H9 (cell line): ENCODE measurements at regions not wholly inside any gene's neighbourhood (a gene's known extent, or its start where the extent isn't known, plus 50 kb on each side); places are given as distances from the start of the nearest gene placed in this dataset.

Experiments
- DNase-seq: peaks from one replicate; pipeline ENCODE4 v3.0.0-alpha.2; 2017
- H2AFZ ChIP-seq: one replicate; pipeline ENCODE4 v1.6.1; 2013; ENCODE audit warnings: mild to moderate bottlenecking, low read length, control low read depth, moderate library complexity
- H2AK5ac ChIP-seq: 2 replicates; pipeline ENCODE4 v1.6.1; 2013; ENCODE audit warnings: low read length, control low read depth, mixed read lengths; ENCODE audit not compliant: insufficient read length
- H2BK120ac ChIP-seq: one replicate; pipeline ENCODE4 v1.6.1; 2013; ENCODE audit warnings: low read depth, mild to moderate bottlenecking, low read length, control low read depth, inconsistent platforms; ENCODE audit not compliant: poor library complexity, severe bottlenecking
- H2BK12ac ChIP-seq: 2 replicates; pipeline ENCODE4 v1.6.1; 2013; ENCODE audit warnings: low read length, control low read depth, mixed read lengths, low read depth; ENCODE audit not compliant: insufficient read length
- H2BK15ac ChIP-seq: 2 replicates; pipeline ENCODE4 v1.6.1; 2013; ENCODE audit warnings: low read depth, low read length, control low read depth
- H2BK20ac ChIP-seq: one replicate; pipeline ENCODE4 v1.6.1; 2013; ENCODE audit warnings: low read depth, mild to moderate bottlenecking, low read length, control low read depth, inconsistent platforms; ENCODE audit not compliant: poor library complexity, severe bottlenecking
- H2BK5ac ChIP-seq: 2 replicates; pipeline ENCODE4 v1.6.1; 2013; ENCODE audit warnings: low read length, control low read depth, mixed read lengths; ENCODE audit not compliant: insufficient read length
- H3K14ac ChIP-seq: 2 replicates; pipeline ENCODE4 v1.6.1; 2013; ENCODE audit warnings: low read length, control low read depth; ENCODE audit not compliant: insufficient read depth
- H3K18ac ChIP-seq: 2 replicates; pipeline ENCODE4 v1.6.1; 2013; ENCODE audit warnings: low read depth, mild to moderate bottlenecking, mixed read lengths, low read length, control low read depth; ENCODE audit not compliant: insufficient read length
- H3K23ac ChIP-seq: 2 replicates; pipeline ENCODE4 v1.6.1; 2013; ENCODE audit warnings: low read length, control low read depth, mixed read lengths, low read depth; ENCODE audit not compliant: insufficient read length
- H3K23me2 ChIP-seq: 2 replicates; pipeline ENCODE4 v1.6.1; 2013; ENCODE audit warnings: low read depth, mild to moderate bottlenecking, mixed read lengths, low read length, control low read depth; ENCODE audit not compliant: insufficient read length, poor library complexity, severe bottlenecking
- H3K27ac ChIP-seq: 2 replicates; pipeline ENCODE4 v1.5.1; 2013; ENCODE audit warnings: low read length, control low read depth, mixed read lengths, low read depth; ENCODE audit not compliant: insufficient read length
- H3K27me3 ChIP-seq: 2 replicates; pipeline ENCODE4 v1.6.1; 2013; ENCODE audit warnings: low read length, control low read depth, inconsistent platforms; ENCODE audit not compliant: insufficient read depth
- H3K4ac ChIP-seq: 2 replicates; pipeline ENCODE4 v1.6.1; 2013; ENCODE audit warnings: low read depth, mild to moderate bottlenecking, control low read depth, inconsistent platforms, low read length, moderate library complexity
- H3K4me1 ChIP-seq: 2 replicates; pipeline ENCODE4 v1.6.1; 2013; ENCODE audit warnings: low read length, control low read depth, inconsistent platforms; ENCODE audit not compliant: insufficient read depth
- H3K4me2 ChIP-seq: 2 replicates; pipeline ENCODE4 v1.6.1; 2013; ENCODE audit warnings: low read length, control low read depth, mixed read lengths; ENCODE audit not compliant: insufficient read length, insufficient read depth
- H3K56ac ChIP-seq: 2 replicates; pipeline ENCODE4 v1.6.1; 2013; ENCODE audit warnings: low read depth, mild to moderate bottlenecking, mixed read lengths, low read length, control low read depth; ENCODE audit not compliant: insufficient read length
- H3K79me1 ChIP-seq: 2 replicates; pipeline ENCODE4 v1.6.1; 2013; ENCODE audit warnings: low read depth, mild to moderate bottlenecking, moderate library complexity, low read length, control low read depth, inconsistent platforms; ENCODE audit not compliant: insufficient read depth, poor library complexity, severe bottlenecking
- H3K79me2 ChIP-seq: 2 replicates; pipeline ENCODE4 v1.6.1; 2013; ENCODE audit warnings: low read length, control low read depth, inconsistent platforms; ENCODE audit not compliant: insufficient read depth
- H3K9ac ChIP-seq: 2 replicates; pipeline ENCODE4 v1.6.1; 2013; ENCODE audit warnings: low read length, control low read depth, mixed read lengths; ENCODE audit not compliant: insufficient read length; ENCODE audit errors: extremely low read depth
- H3K9me3 ChIP-seq: one replicate; pipeline ENCODE4 v1.6.1; 2013; ENCODE audit warnings: low read depth, low read length, inconsistent platforms; ENCODE audit not compliant: control insufficient read depth
- H3T11ph ChIP-seq: one replicate; pipeline ENCODE4 v1.6.1; 2013; ENCODE audit warnings: mild to moderate bottlenecking, low read length, control low read depth, inconsistent platforms
- H4K20me1 ChIP-seq: one replicate; pipeline ENCODE4 v1.6.1; 2013; ENCODE audit not compliant: control insufficient read depth, insufficient read length, insufficient read depth
- H4K5ac ChIP-seq: 2 replicates; pipeline ENCODE4 v1.6.1; 2013; ENCODE audit warnings: low read depth, mild to moderate bottlenecking, mixed read lengths, low read length, control low read depth; ENCODE audit not compliant: insufficient read length
- H4K8ac ChIP-seq: replicated peaks from 2 replicates; pipeline ENCODE4 v1.6.1; 2013; ENCODE audit warnings: low read length, control low read depth, mixed read lengths, low read depth; ENCODE audit not compliant: insufficient read length
- H4K91ac ChIP-seq: 2 replicates; pipeline ENCODE4 v1.6.1; 2013; ENCODE audit warnings: low read depth, mild to moderate bottlenecking, moderate library complexity, mixed read lengths, low read length, control low read depth; ENCODE audit not compliant: insufficient read length
- H3K27ac Mint-ChIP-seq, 3 experiments: 2 replicates in 2 of 3; 3 replicates in 1 of 3; pipeline ENCODE4 v1.8.0; 2020 to 2021; ENCODE audit warnings: mixed read lengths in 3 of 3, mild to moderate bottlenecking in 1 of 3, moderate library complexity in 1 of 3
- H3K27me3 Mint-ChIP-seq: 2 replicates; pipeline ENCODE4 v1.8.0; 2021; ENCODE audit warnings: low read depth, mild to moderate bottlenecking, moderate library complexity, mixed read lengths
- H3K36me3 Mint-ChIP-seq, 3 experiments: 2 replicates in 2 of 3; 3 replicates in 1 of 3; pipeline ENCODE4 v1.8.0; 2020 to 2021; ENCODE audit warnings: low read depth in 3 of 3, mixed read lengths in 3 of 3; ENCODE audit not compliant: insufficient read depth in 1 of 3
- H3K4me1 Mint-ChIP-seq, 2 experiments: 2 replicates each; pipeline ENCODE4 v1.8.0; 2020; ENCODE audit warnings: mixed read lengths in 2 of 2
- H3K4me3 Mint-ChIP-seq, 2 experiments: 2 replicates in 1 of 2; 3 replicates in 1 of 2; pipeline ENCODE4 v1.8.0; 2020 to 2021; ENCODE audit warnings: mild to moderate bottlenecking in 2 of 2, mixed read lengths in 2 of 2, moderate library complexity in 1 of 2
- H3K9me3 Mint-ChIP-seq, 2 experiments: 2 replicates in 1 of 2; 3 replicates in 1 of 2; pipeline ENCODE4 v1.8.0; 2020; ENCODE audit warnings: mild to moderate bottlenecking in 2 of 2, mixed read lengths in 2 of 2, moderate library complexity in 1 of 2
- CTCF ChIP-seq: fragments of 200-600 bp; sonication (generic); conservative IDR thresholded peaks from 3 replicates; pipeline ENCODE4 v1.8.0; 2021; ENCODE audit warnings: antibody characterized with exemption, mild to moderate bottlenecking
- WGBS: extraction: QIAGEN DNeasy Blood & Tissue Kit; methylation state at CpG from one replicate; pipeline ENCODE4 v1.1.7; 2013; ENCODE audit warnings: missing lambda C conversion rate, low lambda C conversion rate, mixed read lengths; ENCODE audit not compliant: insufficient read length; ENCODE audit errors: extremely low coverage; 5-methylcytosine and 5-hydroxymethylcytosine counted together

GRCh38 chr3:63026722-63027121 is 151.5 kb upstream of the CADPS start:
- Mint-ChIP-seq H3K36me3 (peaks cover 15 to 26% (median 25%) of the 10 kb centered on the region in 3 experiments), H3K9me3 (peaks cover 3 to 4% of the 10 kb centered on the region in 2 experiments; a peak in 4 of 5 replicates), H3K27ac (no peak overlapping the region), H3K4me3 (no peak overlapping the region), H3K27me3 (no peaks in the 10 kb centered on the region), H3K4me1 (peaks cover 8 to 11% of the 10 kb centered on the region in 2 experiments; a peak in 3 of 4 replicates)
- Histone ChIP-seq H4K8ac (no peak overlapping the region), H3K27ac (no peak overlapping the region), H3K56ac (no peak overlapping the region), H2BK15ac (no peak overlapping the region), H2BK120ac (no peak overlapping the region), H3K4ac (no peak overlapping the region), H3K18ac (no peak overlapping the region), H3K4me1 (peaks cover 3% of the 10 kb centered on the region; the same call in 1 of the 2 replicates), H3K23ac (no peak overlapping the region), H3T11ph (no peak overlapping the region), H3K23me2 (no peaks in the 10 kb centered on the region), H4K20me1 (no peaks in the 10 kb centered on the region), H4K5ac (no peak overlapping the region), H2BK20ac (no peak overlapping the region), H3K27me3 (no peaks in the 10 kb centered on the region), H3K79me2 (no peaks in the 10 kb centered on the region), H4K91ac (no peak overlapping the region), H2AK5ac (no peak overlapping the region), H2AFZ (no peak overlapping the region), H3K4me2 (no peak overlapping the region), H3K9ac (no peak overlapping the region), H3K79me1 (no peaks in the 10 kb centered on the region), H3K9me3 (no peaks in the 10 kb centered on the region), H2BK5ac (no peak overlapping the region), H2BK12ac (no peak overlapping the region), H3K14ac (no peak overlapping the region)
- no CpG with 5 or more reads among the region's 2 CpGs for WGBS
- DNase-seq, result no peak
- TF ChIP-seq CTCF, result no peak
